ENCODE measurements at regions not wholly inside any gene's neighbourhood (a gene's known extent, or its start where the extent isn't known, plus 50 kb on each side); places are given as distances from the start of the nearest gene placed in this dataset.
"Not testable (repeated sequence)": the region's sequence is repeated elsewhere in the genome, so short reads cannot be mapped to it uniquely, and the experiment has no call there.

GRCh38 chr13:72622546-72622945, 104.9 kb downstream of the MZT1 start:
- TF ChIP-seq ARNT (IDR thresholded peaks at IDR 0.05) (no peak), ZNF384 (IDR thresholded peaks at IDR 0.05) (no peak), BHLHE40 (IDR thresholded peaks at IDR 0.05; ENCODE audit: borderline replicate concordance) (no peak), PKNOX1 (IDR thresholded peaks at IDR 0.05) (no peak), CTBP1 (IDR thresholded peaks at IDR 0.05; ENCODE audit: borderline replicate concordance) (no peak), FOXA1 (IDR thresholded peaks at IDR 0.05) (no peak), HDGF (IDR thresholded peaks at IDR 0.05; ENCODE audit: borderline replicate concordance) (no peak), LEF1 (IDR thresholded peaks at IDR 0.05; ENCODE audit: borderline replicate concordance) (no peak), L3MBTL2 (conservative IDR thresholded peaks at IDR 0.05) (no peak), SUZ12 (IDR thresholded peaks at IDR 0.05) (no peak), TARDBP (IDR thresholded peaks at IDR 0.05) (no peak), FOXK2 (IDR thresholded peaks at IDR 0.05) (no peak), FOXM1 (IDR thresholded peaks at IDR 0.05; ENCODE audit: borderline replicate concordance) (no peak), SP1 (IDR thresholded peaks at IDR 0.05) (no peak), NFRKB (IDR thresholded peaks at IDR 0.05) (no peak), ELF4 (IDR thresholded peaks at IDR 0.05) (no peak)
- POLR2A ChIA-PET, result no interaction called here
- no peak for DNase-seq (ENCODE audit: extremely low spot score)
- CTCF ChIA-PET, result no interaction called here

- TF ChIP-seq ZNF384 (IDR thresholded peaks at IDR 0.05), result no peak
- no peak for TF ChIP-seq LEF1 (IDR thresholded peaks at IDR 0.05; ENCODE audit: borderline replicate concordance)
- TF ChIP-seq BHLHE40 (IDR thresholded peaks at IDR 0.05; ENCODE audit: borderline replicate concordance), result no peak
- no peak for TF ChIP-seq ARNT (IDR thresholded peaks at IDR 0.05)
- no peak for TF ChIP-seq FOXK2 (IDR thresholded peaks at IDR 0.05)
- no peak for TF ChIP-seq FOXA1 (IDR thresholded peaks at IDR 0.05)
- no peak for DNase-seq (ENCODE audit: extremely low spot score)
- CTCF ChIA-PET, result no interaction called here
These were observed 106.6 kb downstream of the MZT1 start for GRCh38 chr13:72620874-72621273.

GRCh38 chr13:72617951-72618350, 109.5 kb downstream of the MZT1 start:
- DNase-seq (ENCODE audit: extremely low spot score), result no peak
- CTCF ChIA-PET, result interaction anchor here (1.6 kb wide), 1 partner anchor 25 kb away, joined by 7 read pairs; no protein-coding TSS in a partner anchor

More at GRCh38 chr13:72620874-72621273, 106.6 kb downstream of the MZT1 start:
- POLR2A ChIA-PET, result no interaction called here

GRCh38 chr13:72617186-72617585, 110.2 kb downstream of the MZT1 start:
- TF ChIP-seq TARDBP (IDR thresholded peaks at IDR 0.05) (no peak), HDGF (IDR thresholded peaks at IDR 0.05; ENCODE audit: borderline replicate concordance) (no peak)
- DNase-seq (ENCODE audit: extremely low spot score), result no peak
- ChIA-PET CTCF (interaction anchor here (1.6 kb wide), 1 partner anchor 25 kb away, joined by 7 read pairs; no protein-coding TSS in a partner anchor), POLR2A (no interaction called here)

More at GRCh38 chr13:72617951-72618350, 109.5 kb downstream of the MZT1 start:
- POLR2A ChIA-PET, result no interaction called here
- no peak for TF ChIP-seq L3MBTL2 (conservative IDR thresholded peaks at IDR 0.05)
- TF ChIP-seq FOXK2 (IDR thresholded peaks at IDR 0.05), result no peak
- TF ChIP-seq NFRKB (IDR thresholded peaks at IDR 0.05), result no peak
- no peak for TF ChIP-seq SP1 (IDR thresholded peaks at IDR 0.05)
- no peak for TF ChIP-seq ARNT (IDR thresholded peaks at IDR 0.05)
- TF ChIP-seq LEF1 (IDR thresholded peaks at IDR 0.05; ENCODE audit: borderline replicate concordance), result no peak
- TF ChIP-seq ZNF384 (IDR thresholded peaks at IDR 0.05), result no peak
- no peak for TF ChIP-seq BHLHE40 (IDR thresholded peaks at IDR 0.05; ENCODE audit: borderline replicate concordance)
- TF ChIP-seq CTBP1 (IDR thresholded peaks at IDR 0.05; ENCODE audit: borderline replicate concordance), result no peak
- TF ChIP-seq SUZ12 (IDR thresholded peaks at IDR 0.05), result no peak
- TF ChIP-seq PKNOX1 (IDR thresholded peaks at IDR 0.05), result no peak
- no peak for TF ChIP-seq FOXM1 (IDR thresholded peaks at IDR 0.05; ENCODE audit: borderline replicate concordance)
- no peak for TF ChIP-seq TARDBP (IDR thresholded peaks at IDR 0.05)
- no peak for TF ChIP-seq FOXA1 (IDR thresholded peaks at IDR 0.05)
- TF ChIP-seq HDGF (IDR thresholded peaks at IDR 0.05; ENCODE audit: borderline replicate concordance), result no peak
- no peak for TF ChIP-seq ELF4 (IDR thresholded peaks at IDR 0.05)

- CTCF ChIA-PET; DNase-seq (ENCODE audit: extremely low spot score); POLR2A ChIA-PET: not testable (repeated sequence)
These were observed 117.1 kb downstream of the MZT1 start for GRCh38 chr13:72610251-72610891.

GRCh38 chr13:72599178-72599743, 128.2 kb downstream of the MZT1 start:
- ChIA-PET CTCF (no interaction called here), POLR2A (no interaction called here)
- peak; percentile 24 for DNase-seq (ENCODE audit: extremely low spot score)
- no peak for TF ChIP-seq FOXA1 (IDR thresholded peaks at IDR 0.05)
- no peak for TF ChIP-seq FOXK2 (IDR thresholded peaks at IDR 0.05)
- no peak for TF ChIP-seq SP1 (IDR thresholded peaks at IDR 0.05)
- peak; percentile 91 for TF ChIP-seq PKNOX1 (IDR thresholded peaks at IDR 0.05)
